ENCODE measurements at regions not wholly inside any gene's neighbourhood (a gene's known extent, or its start where the extent isn't known, plus 50 kb on each side); places are given as distances from the start of the nearest gene placed in this dataset.
"Not testable (repeated sequence)": the region's sequence is repeated elsewhere in the genome, so short reads cannot be mapped to it uniquely, and the experiment has no call there.

DNA sequence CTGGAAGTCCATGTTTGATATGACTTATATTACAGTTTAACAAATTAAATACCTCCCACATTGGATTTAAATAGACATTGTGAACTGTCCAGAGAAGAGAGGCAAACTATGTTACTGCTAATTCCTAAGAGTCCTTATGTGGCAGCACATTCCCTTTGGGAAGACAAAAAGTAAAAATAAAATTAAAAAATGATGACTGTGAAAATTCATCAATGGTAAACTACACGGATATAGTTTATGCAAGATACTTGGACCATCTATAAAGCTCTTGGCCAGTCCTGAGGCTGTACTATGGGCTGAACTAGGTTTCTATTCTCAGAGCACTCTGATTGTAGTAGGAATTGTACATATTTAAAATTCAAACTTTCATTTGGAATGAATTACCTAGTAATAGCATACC lies 206.4 kb downstream of the LRRK2 start:
- DNase-seq: no peak

DNA sequence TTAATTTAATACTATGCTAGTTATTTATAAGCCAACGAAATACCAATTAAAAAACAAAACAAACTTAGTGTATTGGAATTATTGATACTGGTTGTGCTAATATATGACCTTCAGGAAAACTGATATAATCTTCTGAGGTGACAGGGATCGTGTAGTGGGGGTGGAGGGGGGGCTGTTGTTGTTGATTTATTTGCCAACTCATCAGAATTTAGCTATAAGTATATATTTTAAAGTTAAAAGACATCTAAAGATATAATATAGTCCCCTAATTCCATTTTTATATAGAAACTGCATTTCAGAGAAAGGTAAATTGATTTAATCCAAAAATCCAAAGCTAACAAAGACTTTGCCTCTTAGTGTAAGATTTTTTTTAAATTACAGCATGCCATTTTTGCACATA lies 210.5 kb downstream of the LRRK2 start:
- no peak for DNase-seq

DNA sequence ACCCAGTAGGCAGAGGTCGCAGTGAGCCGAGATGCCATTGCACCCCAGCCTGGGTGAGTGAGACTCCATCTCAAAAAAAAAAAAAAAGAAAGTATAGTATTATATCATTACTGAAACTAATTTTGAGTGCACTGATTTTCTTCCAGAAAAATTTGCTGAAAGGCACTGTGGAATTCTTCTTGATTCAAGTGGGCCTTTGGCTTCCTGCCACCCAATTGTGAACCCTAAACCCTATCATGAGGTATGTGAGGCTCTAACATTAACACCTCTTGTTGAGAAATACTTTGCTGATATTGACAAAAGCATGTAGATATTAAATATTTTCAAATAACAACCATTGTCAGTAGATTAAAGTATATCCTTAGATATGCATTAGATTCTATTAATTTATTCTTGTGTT lies 211.2 kb downstream of the LRRK2 start:
- no peak for DNase-seq

DNA sequence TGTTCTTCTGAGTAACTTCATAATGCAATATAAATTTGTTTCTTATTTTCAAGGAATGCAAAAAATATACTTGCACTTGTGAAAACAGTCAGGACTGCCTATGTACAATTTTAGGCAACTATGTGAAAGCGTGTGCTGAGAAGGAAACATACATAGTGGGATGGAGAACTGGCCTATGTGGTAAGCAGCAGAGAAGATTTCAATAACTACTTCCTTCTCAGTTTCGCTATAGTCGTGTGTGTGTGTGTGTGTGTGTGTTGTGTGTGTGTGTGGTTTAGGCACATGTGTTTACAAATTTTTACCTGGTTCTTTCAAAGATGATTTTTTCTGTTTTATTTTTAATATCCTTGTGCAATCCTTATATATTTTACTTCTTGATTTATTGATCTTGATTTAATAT lies 211.8 kb downstream of the LRRK2 start:
- no peak for DNase-seq

DNA sequence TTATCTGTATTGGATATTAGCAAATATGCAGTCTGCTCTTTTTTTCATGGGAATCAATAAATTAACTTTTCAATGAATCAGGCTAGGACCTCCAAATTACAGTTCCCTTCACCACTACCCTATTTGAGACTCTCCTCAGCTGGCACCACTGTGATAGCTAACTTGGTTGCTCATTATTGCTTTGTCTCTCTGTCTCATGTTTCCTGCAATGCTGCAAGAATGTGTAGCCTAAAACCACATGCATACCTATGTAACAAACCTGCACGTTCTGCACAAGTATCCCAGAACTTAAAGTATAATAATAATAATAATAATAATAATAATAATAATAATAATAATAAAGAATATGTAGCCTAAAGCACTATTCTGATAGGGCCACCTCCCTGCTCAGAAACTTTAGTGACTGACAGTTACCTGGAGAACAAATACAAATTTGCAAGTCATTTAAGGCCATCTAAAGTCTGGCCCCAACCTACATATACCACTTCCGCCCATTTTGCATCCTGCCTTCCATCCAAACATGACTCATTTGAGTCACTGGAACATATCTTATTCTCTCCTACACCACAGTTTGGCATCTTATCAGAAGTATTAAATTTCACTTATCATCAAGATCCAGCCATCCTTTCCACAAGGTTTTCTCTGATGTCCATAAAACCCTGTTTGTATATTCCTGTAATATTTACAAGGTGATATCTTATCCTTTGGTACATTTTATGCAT lies 215.1 kb downstream of the LRRK2 start:
- no peak for DNase-seq

DNA sequence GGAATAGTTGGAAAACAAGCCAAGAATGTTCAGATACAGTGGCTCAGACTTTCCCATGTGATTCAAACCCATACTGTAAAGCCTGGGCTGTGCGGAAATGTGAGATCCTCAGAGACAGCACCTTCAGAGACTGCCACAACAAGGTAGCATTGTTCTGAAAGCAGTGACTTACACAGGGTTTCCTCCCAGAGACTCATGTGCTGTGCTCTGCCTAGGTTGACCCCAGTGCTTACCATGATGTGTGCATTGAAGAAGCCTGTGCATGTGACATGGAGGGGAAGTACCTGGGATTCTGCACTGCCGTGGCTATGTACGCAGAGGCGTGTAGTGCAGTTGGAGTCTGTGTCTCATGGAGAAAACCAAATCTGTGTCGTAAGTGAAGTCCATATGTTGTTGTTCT lies 219.4 kb downstream of the LRRK2 start:
- DNase-seq: no peak

DNA sequence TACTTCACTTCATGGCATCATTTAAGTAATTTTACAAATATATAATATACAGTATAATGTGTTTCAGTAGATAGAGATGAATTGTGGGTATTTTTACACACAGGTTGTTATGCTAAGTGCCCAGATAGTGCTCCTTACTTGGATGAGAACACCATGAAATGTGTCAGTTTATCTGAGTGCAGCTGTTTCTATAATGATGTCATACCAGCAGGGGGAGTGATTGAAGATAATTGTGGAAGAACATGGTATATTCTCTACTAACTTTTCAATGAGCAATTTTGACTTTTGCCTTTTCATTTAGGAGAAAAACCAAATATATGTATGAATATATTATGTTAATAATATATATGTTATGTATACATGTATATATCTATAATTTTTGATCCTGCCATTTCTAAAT lies 221.6 kb downstream of the LRRK2 start:
- DNase-seq: no peak

DNA sequence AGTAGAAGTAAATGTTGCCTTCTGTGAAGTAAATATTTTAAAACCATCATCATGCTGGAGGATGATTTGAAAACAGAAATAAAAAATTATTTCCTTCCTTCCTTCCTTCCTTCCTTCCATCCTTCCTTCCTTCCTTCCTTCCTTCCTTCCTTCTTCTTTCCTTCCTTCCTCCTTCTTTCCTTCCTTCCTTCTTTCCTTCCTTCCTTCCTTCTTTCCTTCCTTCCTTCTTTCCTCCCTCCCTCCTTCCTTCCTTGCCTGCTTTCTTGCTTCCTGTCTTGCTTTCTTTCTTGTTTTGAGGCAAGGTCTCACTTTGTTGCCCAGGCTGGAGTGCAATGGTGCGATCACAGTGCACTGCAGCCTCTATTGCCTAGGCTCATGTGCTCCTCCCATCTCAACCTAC lies 223.7 kb downstream of the LRRK2 start:
- DNase-seq: not testable (repeated sequence)

DNA sequence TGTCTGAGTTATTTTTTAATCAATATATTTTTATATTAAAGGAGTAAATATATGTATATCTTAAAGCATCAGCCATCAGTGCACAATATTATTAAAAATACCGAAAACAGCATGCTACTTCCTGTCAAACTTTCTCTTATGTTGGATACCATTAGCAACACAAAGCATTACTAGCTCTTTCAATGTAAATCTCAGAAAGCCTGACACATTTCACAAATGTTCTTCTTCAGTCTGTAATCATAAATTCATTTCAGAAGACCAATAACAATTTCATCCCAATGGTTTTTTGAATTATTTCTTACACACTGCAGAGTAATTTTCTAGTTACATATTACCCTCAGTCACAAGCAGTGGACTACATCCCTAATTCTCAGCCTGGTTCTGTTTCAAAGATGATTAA lies 226.9 kb downstream of the LRRK2 start:
- no peak for DNase-seq

DNA sequence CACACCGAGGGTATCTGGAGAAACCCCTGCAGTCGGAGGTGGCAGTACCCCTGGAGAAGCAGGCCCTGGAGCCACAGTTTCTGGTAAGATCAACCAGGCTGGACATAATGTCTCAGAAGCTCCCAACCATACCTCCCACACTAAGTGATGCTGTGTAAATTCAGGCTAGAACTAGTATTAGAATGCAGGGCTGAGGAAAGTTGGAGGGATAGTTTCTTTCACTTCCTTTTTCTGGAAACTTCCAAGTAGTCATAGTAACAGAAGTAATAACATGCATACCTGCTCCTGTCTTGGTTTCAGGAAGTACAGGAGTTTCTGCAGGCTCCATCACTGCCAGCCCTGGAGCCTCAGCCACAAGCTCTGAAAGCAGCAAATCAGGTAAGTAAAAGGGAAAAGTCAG lies 228.1 kb upstream of the CNTN1 start:
- DNase-seq: no peak

DNA sequence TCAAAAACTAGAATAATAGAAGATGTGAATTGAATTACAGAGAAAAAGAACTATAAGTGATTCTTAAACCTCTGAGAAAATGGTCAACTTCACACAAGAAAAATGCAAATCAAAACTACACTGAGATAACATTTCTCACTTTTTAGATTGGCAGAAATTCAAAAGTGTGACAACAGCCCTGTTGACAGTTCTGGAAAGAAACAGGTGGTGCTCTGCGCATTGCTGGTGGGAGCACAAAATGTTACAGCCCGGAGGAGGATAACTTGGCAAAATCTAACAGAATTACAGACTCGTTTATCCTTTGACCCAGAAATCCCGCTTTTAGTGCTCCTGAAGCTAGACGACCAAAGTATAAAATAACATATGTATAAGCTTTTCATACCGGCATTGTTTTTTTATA lies 222.5 kb upstream of the CNTN1 start:
- DNase-seq: no peak

DNA sequence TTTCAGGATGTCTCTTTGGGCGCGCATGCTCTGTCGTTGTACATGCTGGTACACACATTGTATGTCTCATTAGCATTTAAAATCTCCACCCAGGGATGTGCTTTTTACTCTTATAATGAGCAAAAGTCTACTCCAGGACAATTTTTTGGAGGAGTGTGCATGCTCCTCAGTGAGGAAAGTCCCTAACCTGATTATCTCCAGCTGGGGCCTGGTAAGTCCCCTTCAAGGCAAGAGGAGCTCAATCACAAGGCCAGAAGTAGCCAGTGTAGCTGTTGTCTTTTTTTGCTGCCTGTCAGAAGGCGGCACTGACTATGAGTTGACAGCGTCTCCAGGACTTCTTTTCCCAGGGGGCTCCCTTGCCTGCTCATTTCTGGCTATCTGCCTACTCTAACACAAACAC lies 218.3 kb upstream of the CNTN1 start:
- no peak for DNase-seq

DNA sequence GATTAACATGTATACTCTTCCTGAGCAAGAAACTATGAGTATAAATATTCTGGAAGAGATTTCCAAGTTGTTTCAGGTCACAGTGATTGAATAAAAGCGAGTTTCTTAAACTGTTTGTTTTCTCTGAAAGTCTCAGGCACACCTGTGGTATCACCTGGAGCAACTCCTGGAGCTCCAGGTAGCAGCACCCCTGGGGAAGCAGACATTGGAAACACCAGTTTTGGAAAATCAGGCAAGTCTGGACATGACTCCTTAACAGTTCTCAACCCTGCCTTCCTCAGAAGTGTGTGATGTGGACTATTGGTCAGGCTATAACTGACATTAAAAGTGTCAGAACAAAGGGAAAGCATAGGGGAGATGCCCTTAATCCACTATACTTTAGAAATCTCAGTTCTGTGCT lies 217.6 kb upstream of the CNTN1 start:
- DNase-seq: no peak

DNA sequence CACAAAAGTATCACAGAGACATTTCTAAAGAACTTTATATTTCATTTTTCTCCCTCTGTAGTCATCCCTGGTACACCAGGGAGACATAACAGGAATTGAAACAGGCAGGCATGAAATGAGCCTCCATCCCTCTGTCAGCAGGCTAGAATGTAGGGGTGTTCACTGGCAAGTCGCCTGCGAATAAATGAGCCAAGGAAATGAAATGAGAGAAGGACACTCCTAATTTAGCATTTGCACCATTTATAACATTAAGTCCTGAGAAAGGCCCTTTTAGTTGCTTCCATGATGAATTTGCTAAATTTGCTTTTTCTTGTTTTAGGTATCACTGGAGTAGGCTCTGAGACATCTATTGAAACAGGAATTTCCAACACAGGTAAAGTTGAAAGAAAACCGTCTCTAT lies 192.4 kb upstream of the CNTN1 start:
- no peak for DNase-seq

DNA sequence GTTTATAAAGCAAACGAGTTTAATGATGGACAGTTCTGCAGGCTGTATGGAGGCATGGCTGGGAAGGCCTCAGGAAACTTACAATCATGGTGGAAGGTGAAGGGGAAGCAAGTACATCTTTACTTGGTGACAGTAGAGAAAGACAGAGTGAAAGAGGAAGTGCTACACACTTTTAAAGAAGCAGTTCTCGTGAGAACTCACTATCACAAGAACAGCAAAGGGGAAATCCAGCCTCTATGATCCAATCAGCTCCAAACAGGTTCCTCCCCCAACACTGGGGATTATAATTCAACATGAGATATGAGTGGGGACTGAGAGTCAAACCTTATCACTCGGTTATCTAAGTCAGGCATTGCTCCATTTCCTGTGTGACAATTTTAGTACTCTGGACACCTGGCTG lies 189.9 kb upstream of the CNTN1 start:
- DNase-seq: no peak

DNA sequence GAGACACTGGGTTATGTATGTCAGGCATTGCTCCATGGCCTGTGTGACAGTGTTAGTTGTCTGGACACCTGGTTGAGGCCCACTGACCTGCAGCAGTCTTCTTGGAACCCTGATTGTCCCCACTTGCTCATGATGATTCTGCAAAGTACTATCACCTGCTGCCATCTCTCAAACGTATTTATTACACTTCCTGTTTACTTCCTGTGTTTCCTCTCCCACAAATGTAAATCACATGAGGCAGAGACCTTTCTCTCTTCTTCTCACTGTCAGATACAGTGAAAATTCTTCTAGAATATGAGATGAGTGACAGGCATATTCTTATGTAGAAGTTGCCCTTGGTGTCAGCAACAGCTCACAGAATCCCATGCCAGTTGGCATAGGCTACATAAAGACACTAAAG lies 186.9 kb upstream of the CNTN1 start:
- no peak for DNase-seq

DNA sequence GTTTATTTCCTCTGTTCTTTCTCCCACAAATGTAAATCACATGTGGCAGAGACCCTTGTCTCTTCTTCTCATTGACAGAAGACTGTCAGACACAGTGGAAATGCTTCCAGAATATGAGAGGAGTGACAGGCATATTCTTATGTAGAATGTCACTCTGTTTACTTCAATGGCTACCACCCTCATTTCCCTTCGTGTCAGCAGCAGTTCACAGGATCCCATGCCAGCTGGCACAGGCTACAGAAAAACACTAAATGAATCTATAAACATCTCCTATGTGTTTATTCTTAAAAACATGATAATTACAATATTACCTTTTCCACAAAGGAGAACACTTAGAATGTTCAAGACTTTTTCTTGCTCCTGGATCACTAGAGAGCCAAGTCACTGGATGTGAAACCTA lies 183.8 kb upstream of the CNTN1 start:
- DNase-seq: no peak

DNA sequence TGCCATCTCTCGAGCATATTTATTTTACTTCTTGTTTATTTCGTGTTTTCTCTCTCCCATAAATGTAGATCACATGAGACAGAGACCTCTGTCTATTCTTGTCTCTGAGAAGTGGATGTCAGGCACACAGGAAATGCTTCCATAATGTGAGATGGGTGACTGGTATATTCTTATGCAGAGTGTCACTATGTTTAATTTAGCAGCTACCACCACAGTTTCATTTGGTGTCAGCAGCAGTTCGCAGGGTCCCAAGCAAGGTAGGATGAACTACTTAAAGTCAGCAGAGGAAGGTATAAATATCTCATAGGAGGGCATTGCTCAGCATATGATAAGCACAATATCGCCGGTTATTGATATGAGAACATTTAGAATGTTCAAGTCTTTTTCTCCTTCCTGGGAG lies 180.9 kb upstream of the CNTN1 start:
- no peak for DNase-seq

DNA sequence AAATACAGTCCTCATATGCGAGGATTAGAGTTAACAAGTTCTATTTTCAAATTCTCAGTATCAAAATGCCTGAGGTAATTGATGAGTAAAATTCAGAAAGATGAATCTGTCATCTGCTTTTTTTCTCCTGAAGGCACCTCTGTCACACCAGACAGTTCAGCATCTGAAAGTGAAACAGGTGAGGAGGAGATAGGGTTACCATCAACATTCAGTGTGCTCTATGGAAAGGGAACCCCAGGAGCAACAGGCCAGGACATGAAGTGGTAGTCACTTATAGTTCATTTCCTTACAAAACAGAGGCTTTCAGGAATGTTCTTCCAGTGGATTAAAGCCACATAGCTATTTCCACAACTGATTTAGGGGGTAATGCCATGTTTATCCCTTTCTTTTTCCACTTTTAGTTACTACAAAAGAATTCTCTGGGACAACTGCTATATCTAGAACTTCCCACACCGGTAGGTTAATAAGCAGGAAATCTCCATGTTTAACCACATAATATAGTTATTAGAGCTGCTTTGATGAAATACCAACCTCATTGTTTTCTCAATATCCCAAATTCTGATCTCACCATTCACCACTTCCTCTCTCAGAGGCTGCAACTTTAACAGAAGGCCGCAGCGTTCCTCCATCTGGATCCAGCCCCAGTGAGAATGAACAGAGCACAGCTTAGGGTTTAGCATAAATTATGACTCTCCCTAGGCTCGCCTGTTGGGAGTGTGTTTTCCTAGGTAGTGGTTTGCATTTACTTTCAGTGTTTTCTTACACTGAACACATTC lies 177.0 kb upstream of the CNTN1 start:
- DNase-seq: no peak

DNA sequence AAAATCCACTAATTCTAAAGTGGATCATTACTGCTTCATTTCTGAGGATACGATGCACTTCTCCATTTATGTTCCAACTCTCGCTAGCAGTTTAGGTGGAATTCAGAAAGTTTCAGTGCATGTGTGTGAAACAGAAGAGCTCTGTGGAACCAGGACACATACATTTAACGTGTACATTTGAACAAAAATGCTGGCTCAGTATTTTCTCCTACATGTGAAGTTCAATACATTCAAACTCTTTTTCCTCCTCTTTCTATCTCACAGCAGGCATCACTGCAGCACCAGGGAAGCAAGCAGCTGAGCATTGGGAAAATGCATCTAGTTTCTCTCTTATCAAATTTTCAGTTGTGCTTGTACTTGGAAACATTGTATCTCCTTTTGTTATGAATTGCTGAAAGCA lies 169.4 kb upstream of the CNTN1 start:
- no peak for DNase-seq

DNA sequence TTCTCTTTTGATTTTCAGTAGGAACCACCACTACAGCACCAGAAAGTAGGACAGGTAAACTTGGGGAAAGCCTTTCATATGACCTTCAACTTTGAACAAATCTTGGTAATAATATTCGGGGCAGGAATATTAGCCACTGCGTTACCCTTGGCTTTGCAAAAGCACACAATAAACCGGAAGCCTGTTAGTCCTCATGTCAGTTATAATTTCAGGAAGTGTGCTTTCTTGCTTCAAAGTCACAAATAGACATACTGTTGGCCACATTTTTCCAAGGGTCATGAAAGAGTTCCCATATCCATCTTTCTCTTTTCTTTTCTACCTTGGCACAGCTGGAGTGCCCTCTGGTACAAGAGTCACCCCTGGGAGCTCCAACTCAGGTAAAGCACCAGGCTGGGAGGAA lies 167.2 kb upstream of the CNTN1 start:
- no peak for DNase-seq

DNA sequence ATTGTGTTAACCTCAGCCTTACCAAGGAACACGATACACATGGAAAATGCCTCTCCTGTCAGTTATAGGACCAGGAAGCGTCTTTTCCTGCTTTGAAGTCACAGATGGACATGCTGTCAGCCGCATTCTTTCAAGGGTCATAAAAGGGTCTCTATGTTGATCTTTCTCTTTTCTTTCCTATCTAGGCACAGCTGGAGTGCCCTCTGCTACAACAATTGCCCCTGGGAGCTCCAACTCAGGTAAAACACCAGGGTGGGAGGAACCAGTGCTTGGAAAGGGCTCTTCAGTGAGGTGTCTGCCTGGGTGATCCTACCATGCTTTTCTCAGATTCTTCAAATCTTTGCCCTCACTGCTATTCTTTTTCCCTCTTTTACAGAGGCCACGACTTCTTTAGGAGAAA lies 157.4 kb upstream of the CNTN1 start:
- no peak for DNase-seq

DNA sequence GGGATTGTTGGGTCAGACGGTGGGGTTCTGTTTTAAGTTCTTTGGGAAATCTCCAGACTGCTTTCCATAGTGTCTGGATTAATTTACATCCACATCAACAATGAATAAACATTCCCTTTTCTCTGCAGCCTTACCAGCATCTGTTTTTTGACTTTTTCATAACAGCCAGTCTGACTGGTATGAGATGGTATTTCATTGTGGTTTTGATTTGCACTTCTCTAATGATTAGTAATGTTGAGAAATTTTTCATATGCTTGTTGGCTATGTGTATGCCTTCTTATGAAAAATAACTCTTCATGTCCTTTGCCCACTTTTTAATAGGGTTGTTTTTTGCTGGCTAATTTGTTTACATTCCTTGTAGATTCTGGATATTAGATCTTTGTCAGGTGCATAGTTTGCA lies 140.8 kb upstream of the CNTN1 start:
- DNase-seq: no peak

DNA sequence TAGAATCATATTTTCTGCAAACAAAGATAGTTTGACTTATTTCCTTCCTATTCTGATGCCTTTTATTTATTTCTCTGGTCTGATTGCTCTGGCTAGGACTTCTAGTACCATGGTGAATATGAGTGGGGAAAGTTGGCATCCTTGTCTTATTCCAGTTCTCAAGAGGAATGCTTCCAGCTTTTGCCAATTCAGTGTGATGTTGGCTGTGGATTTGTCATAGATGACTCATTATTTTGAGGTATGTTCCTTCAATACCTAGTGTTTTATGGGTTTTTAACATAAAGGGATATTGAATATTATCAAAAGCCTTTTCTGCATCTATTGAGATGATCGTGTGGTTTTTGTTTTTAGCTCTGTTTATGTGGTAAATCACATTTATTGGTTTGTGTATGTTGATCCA lies 139.4 kb upstream of the CNTN1 start:
- DNase-seq: no peak

DNA sequence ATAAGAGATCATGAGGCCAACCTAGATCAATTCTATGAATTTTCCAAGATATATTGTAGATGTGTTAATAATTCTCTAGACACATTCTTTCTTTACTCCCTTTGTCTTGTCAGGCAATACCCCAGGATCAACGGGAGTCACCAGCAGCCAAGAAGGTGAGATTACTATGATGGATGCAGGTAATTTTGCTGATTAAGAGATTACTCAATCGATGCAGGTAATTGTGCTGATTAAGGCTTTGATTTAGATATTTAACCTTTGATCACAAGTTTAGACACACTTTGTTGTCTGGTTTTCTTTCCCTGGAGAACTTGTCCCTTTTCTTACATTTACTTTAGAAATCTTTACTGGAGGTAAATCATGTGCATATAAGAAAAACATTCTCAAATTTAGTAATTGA lies 134.3 kb upstream of the CNTN1 start:
- no peak for DNase-seq

All from CD4-positive, alpha-beta T cell treated with Interleukin-6 for 4 hours (primary cell).